ENCODE measurements at regions not wholly inside any gene's neighbourhood (a gene's known extent, or its start where the extent isn't known, plus 50 kb on each side); places are given as distances from the start of the nearest gene placed in this dataset.

GRCh38 chr12:91889910-91890309, 255.7 kb downstream of the BTG1 start:
- Histone ChIP-seq H2AFZ (ENCODE audit: low read depth, low read length, severe bottlenecking) (no peak overlapping the region), H3K27ac (ENCODE audit: low read depth, low read length) (no peak overlapping the region), H3K9me3 (ENCODE audit: insufficient read depth, low read length) (no peaks in the 10 kb centered on the region), H3K4me3 (ENCODE audit: insufficient read depth, low read length, poor library complexity, severe bottlenecking) (no peak overlapping the region), H3K79me2 (ENCODE audit: insufficient read depth, low read length) (no peaks in the 10 kb centered on the region), H4K20me1 (ENCODE audit: low read depth, low read length) (no peaks in the 10 kb centered on the region), H3K9ac (ENCODE audit: low read length) (no peak overlapping the region), H3K9me2 (replicated peaks; ENCODE audit: insufficient read depth, low read length) (no peaks in the 10 kb centered on the region), H3F3A (ENCODE audit: insufficient read depth) (no peaks in the 10 kb centered on the region), H3K27me3 (ENCODE audit: low read length) (no peaks in the 10 kb centered on the region), H3K36me3 (ENCODE audit: low read length) (no peaks in the 10 kb centered on the region), H3K4me2 (ENCODE audit: low read depth, low read length, poor library complexity, severe bottlenecking) (no peak overlapping the region)
- TF ChIP-seq CTCF (IDR thresholded peaks at IDR 0.05; ENCODE audit: insufficient read depth, low read length, poor library complexity, severe bottlenecking) (no peak), EZH2phosphoT487 (conservative IDR thresholded peaks at IDR 0.05; ENCODE audit: low read length) (no peak)

GRCh38 chr12:91889059-91889458, 256.6 kb downstream of the BTG1 start:
- no peak overlapping the region for H2AFZ ChIP-seq (ENCODE audit: low read depth, low read length, severe bottlenecking)
- no peaks in the 10 kb centered on the region for H3K36me3 ChIP-seq (ENCODE audit: low read length)
- H3F3A ChIP-seq (ENCODE audit: insufficient read depth), result no peaks in the 10 kb centered on the region
- H3K9me2 ChIP-seq (replicated peaks; ENCODE audit: insufficient read depth, low read length), result no peaks in the 10 kb centered on the region
- no peaks in the 10 kb centered on the region for H3K9me3 ChIP-seq (ENCODE audit: insufficient read depth, low read length)
- no peak overlapping the region for H3K4me3 ChIP-seq (ENCODE audit: insufficient read depth, low read length, poor library complexity, severe bottlenecking)
- no peak overlapping the region for H3K27ac ChIP-seq (ENCODE audit: low read depth, low read length)
- H3K9ac ChIP-seq (ENCODE audit: low read length), result no peak overlapping the region
- H3K27me3 ChIP-seq (ENCODE audit: low read length), result no peaks in the 10 kb centered on the region
- TF ChIP-seq CTCF (IDR thresholded peaks at IDR 0.05; ENCODE audit: insufficient read depth, low read length, poor library complexity, severe bottlenecking) (no peak), EZH2phosphoT487 (conservative IDR thresholded peaks at IDR 0.05; ENCODE audit: low read length) (no peak)
- H4K20me1 ChIP-seq (ENCODE audit: low read depth, low read length), result no peaks in the 10 kb centered on the region
- no peaks in the 10 kb centered on the region for H3K79me2 ChIP-seq (ENCODE audit: insufficient read depth, low read length)
- no peak overlapping the region for H3K4me2 ChIP-seq (ENCODE audit: low read depth, low read length, poor library complexity, severe bottlenecking)

- H3K27ac ChIP-seq (ENCODE audit: low read depth, low read length), result no peak overlapping the region
- H3K9me2 ChIP-seq (replicated peaks; ENCODE audit: insufficient read depth, low read length), result no peaks in the 10 kb centered on the region
These were observed 257.7 kb downstream of the BTG1 start for GRCh38 chr12:91887957-91888356.

More at GRCh38 chr12:91887957-91888356, 257.7 kb downstream of the BTG1 start:
- no peak for TF ChIP-seq EZH2phosphoT487 (conservative IDR thresholded peaks at IDR 0.05; ENCODE audit: low read length)
- no peak for TF ChIP-seq CTCF (IDR thresholded peaks at IDR 0.05; ENCODE audit: insufficient read depth, low read length, poor library complexity, severe bottlenecking)
- H3K36me3 ChIP-seq (ENCODE audit: low read length), result no peaks in the 10 kb centered on the region
- H3K9me3 ChIP-seq (ENCODE audit: insufficient read depth, low read length), result no peaks in the 10 kb centered on the region
- no peaks in the 10 kb centered on the region for H3F3A ChIP-seq (ENCODE audit: insufficient read depth)
- no peak overlapping the region for H3K4me3 ChIP-seq (ENCODE audit: insufficient read depth, low read length, poor library complexity, severe bottlenecking)
- H2AFZ ChIP-seq (ENCODE audit: low read depth, low read length, severe bottlenecking), result no peak overlapping the region
- no peaks in the 10 kb centered on the region for H4K20me1 ChIP-seq (ENCODE audit: low read depth, low read length)
- H3K4me2 ChIP-seq (ENCODE audit: low read depth, low read length, poor library complexity, severe bottlenecking), result no peak overlapping the region
- H3K27me3 ChIP-seq (ENCODE audit: low read length), result no peaks in the 10 kb centered on the region
- H3K79me2 ChIP-seq (ENCODE audit: insufficient read depth, low read length), result no peaks in the 10 kb centered on the region
- H3K9ac ChIP-seq (ENCODE audit: low read length), result no peak overlapping the region

Measured in SU-DHL-6 (cell line).